GM18499 (cell line): ENCODE measurements at regions not wholly inside any gene's neighbourhood (a gene's known extent, or its start where the extent isn't known, plus 50 kb on each side); places are given as distances from the start of the nearest gene placed in this dataset.
A peak's percentile ranks its signal among the peaks of the same experiment; 100 is the strongest.

ENCODE experiments used
- ATAC-seq: cut with Tn5 transposase; IDR thresholded peaks from one replicate; pipeline ENCODE4 v1.9.1; 2021; ENCODE audit warnings: moderate number of reproducible peaks; ENCODE audit not compliant: insufficient read depth, unreplicated experiment

DNA sequence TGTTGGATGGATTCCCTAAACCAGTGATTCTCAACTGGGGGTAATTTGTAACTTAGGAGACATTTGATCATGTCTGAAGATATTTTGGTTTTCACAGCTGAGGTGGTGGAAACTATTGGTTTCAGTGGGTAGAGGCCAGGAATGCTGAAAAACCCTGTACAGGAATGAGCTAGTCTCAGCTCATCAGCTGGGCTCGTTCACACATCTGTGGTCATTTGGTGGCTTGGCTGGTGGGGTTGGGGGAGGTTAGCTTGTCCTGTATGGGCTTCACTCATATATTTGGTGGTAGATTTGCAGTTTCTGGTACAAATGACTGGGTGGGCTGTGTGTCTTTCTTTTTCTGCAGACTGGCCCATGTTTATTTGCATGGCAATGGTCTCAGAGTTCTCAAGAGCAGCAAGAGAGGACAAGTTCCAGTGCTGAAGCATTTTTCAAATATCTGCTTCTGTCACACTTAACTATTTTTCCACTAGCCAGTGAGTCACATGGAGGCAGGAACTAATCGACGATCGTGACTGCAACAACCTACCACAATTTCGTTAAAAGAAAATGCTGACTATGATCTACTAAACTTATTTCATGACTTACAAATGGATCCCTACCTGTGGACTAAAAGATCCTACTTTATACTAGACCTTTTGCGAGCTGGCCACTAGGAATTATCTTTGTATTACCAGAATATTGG, 321.7 kb upstream of the PLXNA2 start:
- no peak for ATAC-seq

DNA sequence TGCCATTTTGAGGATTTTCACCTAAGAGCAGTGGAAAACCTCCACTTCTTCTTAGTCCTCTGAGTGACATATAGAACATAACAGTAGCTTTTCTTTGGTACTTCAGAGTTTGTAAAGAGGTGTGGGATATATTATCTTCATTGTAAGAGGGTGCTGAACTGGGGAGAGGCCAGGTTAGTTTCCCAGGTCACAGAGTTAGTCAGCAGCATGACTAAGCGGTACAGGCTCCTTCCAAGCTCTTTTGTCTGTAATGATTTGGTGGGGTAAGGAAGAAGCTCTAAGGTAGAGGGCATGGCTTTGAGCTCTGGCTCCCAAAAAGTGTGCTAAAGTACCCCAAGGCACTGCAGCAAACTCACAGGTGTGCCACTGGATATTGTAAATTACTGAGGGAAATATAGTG, 325.0 kb upstream of the PLXNA2 start:
- no peak for ATAC-seq

DNA sequence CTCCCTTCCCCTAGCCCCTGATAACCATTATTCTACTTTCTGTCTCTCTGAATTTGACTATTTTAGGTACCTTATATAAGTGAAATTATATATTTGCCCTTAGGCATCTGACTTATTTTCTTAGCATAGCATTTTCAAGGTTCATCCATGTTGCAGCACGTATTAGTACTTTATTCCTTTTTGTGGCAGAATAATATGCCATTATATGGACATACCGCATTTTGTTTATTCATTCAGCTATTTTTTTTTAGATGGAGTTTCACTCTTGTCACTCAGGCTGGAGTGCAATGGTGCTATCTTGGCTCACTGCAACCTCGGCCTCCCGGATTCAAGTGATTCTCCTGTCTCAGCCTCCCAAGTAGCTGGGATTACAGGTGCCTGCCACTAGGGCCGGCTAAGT, 326.2 kb upstream of the PLXNA2 start:
- no peak for ATAC-seq

DNA sequence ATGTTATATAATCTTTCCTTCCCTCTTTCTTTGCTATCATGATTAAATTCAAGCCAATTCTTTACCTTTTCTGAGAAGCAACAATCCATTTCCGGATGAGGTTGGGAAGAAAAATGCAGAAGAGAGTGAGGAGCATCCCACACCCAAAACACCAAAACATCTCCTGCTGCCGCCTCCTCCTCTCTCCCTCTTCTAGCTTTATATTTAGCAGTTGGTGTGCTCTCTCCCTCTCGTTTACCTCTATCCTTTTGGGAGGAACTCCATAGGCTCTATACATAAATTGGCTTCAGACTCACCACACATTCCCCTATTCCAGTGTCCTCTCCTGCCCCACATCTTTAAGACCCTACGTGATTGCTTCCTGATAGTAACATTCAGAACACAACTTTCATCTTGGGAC, 332.2 kb upstream of the PLXNA2 start:
- no peak for ATAC-seq

DNA sequence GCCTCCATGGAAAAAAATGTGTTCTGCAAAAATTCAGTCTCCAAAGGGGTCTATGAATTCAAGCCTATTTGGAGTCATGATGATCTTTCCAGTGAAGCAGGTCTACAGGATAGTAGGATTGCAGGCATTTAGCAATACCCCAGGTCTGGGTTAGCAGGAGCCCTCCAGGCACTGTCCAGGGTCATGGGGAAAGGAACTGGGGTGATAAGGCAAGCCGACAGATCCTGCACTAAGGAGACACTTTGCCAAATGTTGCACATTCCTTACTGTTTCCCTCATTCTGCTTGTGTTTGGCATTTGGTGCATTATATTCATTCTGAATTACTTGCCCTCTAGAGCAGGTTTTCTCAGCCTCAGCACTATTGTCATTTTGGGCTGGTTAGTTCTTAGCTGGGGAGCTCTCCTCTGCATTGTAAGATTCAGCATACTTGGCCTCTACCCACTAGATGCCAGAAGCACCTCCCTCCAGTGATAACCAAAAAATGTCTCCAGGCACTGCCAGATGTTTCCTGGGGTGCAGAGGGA, 333.3 kb upstream of the PLXNA2 start:
- no peak for ATAC-seq

DNA sequence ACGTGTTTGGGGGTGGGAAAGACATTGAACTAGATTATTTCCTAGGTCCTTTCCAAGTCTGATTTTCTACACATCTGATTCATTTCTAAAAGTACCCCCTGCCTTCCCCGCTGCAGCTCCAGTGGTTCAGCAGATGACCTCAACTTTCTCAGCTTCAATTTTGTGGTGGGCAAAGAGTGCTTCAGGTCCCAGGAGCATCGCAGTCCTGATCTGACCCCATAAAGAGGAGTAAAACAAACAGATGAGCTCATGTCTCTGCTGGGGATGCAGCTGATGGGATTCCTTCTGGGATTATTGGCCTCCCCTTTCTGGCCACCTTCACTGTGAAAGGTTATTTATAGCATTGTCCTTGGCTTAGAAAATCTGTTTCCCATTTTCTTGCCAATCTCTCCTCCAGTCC, 337.0 kb upstream of the PLXNA2 start:
- ATAC-seq: no peak

DNA sequence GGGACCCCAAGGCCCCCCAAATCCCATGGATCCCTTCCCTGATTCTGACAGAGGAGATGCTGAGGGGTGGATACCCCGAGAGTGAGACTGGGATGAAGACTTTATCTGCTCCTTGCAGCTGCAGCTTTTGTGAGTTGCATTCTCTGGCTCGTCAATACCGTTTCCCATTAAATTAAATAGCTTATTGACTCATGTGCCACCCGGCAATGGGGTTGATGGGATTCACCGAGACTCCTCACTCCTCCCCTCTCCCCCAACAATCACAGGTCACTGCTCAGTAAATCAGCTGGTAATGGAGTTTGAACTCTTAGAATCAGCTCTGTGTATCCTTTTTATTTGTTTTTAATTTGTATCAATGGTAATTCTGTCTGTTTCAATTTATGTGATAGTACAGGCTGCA, 337.5 kb upstream of the PLXNA2 start:
- no peak for ATAC-seq

DNA sequence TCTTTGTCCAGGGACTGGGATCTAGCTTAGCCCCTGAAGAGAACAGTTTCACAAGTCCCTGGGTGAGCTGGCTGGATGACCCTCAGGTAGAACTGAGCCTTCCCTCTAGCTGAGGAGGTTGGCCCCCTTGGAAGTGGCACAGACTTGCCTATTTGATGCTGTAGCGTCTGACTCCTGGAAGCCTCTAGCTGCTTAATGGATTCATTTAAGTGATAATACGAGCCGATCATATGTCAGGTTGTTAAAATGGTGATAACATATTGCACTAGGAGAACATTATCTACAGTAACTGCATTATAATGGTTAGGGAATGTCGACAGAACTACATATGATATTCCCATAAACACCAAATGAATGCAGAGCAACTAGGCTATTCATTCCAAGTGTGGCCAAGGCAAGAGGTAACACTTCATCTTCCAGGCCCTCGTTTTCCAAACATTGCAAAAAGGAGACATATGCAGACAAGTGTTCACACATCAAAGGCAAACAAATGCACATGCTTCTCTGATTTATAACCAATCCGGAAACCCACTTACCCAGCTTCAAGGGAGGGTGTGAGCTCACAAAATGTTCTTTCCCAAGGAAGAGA, 340.1 kb upstream of the PLXNA2 start:
- no peak for ATAC-seq

DNA sequence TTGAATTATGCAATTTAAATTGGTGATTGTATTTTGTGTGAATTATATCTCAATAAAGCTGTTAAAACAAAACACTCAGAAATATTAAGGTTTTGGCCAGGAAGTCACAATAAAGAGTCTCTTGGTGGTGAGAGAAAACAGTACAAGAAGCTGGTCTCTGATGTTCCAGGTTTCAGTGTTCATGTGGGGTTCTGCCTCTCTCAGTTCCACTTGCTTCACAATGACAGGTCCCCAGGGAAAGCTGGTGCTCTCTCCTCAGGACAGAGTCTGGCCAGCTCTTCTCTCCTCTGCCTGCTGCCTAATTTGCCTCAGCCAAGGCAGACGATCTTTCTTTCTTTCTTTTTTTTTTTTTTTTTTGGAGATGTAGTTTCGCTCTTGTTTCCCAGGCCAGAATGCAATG, 342.9 kb upstream of the PLXNA2 start:
- peak; percentile 98 for ATAC-seq

DNA sequence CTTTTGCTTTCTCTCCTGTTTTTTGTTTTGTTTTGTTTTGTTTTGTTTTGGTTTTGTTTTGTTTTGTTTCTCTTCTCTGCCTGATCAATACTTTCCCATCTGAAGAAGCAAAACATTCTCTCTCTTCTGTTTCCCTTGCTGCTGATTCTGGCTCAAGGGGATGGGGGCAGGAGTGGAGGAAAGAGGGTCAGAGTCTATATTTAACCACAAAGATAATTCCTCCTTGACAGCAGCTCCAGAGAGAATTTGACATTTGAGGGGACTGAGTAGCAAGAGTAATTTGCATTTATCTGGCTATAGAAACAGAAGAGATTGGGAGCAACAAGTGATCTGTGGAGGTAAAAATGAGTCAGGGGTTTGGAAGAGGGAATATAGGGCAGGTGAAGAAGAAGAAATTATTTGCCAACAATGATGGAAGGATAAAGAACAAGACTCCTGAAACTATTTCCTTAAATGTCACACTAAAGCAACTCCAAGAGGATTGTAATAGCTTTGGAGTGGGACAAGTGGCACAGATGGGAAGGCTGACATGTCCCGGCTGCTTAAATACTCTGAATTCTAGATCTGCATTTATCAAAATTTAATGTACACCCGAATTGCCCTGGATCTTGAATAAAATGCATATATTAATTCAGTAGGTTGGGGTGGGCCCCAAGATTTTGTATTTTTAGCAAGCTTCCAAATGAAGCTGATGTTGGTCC, 349.3 kb upstream of the PLXNA2 start:
- ATAC-seq: no peak

DNA sequence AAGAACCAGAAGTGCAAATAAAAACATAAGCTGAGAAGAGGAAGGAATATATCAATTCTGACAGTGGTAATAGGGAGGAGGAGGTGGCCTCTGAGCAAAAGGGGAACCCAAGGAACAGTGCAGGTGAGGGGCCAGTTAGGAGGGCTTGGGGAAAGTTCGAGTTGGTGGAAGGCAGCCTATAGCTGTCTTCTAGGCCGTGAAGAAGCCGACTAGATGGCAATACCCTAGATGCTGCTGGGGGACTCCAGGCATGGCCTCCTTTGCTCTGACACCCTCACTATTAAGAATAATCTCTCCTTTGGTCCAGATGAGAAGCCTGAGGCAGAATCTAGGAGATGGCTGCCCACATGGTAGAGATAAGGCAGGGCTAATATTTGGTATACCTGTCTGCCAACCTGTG, 351.1 kb upstream of the PLXNA2 start:
- ATAC-seq: no peak

DNA sequence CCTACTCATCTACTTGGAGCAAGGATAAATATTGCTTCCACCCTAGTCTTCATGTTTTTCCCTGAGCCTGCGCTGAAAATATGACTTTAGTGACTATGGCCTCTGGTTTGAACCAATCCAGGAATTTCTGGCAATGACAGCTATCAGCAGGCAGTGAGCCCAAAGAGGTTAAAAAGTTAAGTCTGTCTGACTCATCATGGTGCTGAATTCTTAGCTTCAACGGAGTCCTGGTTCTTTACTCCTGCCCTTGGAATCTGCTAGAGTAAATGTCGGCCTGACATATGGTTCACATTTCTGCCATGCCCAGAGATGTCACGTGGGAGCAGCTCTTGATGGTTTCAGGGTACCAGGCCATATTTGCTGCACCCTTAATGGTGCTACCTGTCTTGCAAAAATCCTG, 351.6 kb upstream of the PLXNA2 start:
- ATAC-seq: no peak

DNA sequence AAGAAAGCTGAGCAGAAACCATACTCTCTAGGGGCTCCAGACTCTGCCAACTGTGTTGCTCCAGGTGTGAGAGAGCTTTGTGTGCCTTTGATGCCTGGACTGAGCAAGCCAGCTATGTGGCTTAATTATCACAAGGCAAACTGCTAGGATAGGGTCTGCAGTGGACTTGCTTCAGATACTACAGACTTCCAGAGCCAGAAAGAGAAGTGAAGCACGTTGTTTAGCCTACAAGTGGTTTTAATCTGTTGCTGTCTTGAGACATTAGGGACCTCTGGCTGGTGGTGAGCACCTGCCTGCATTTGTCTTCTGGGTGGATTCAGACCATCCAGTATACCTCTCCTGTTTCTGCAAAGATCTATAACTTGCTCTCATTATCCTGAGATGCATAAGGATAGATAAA, 353.4 kb upstream of the PLXNA2 start:
- no peak for ATAC-seq

DNA sequence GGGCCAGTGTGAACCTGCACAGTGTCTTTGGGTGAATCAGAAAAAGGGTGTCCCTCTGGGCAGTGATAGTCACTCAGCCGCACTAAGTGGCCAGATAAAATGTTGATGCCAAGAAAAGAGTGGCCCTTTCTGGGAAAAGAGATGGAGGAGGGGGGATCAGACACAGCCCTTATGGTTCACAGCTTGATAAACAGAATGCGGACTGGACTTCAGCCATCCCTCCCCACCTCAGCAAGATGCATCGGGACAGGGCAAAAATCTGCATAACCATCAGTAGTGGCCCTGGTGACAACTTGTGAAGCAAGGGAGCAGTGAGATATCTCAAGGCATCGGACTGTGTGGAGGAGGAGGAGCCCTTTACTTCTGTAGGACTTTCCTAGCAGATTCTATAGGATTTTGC, 353.8 kb upstream of the PLXNA2 start:
- ATAC-seq: no peak

DNA sequence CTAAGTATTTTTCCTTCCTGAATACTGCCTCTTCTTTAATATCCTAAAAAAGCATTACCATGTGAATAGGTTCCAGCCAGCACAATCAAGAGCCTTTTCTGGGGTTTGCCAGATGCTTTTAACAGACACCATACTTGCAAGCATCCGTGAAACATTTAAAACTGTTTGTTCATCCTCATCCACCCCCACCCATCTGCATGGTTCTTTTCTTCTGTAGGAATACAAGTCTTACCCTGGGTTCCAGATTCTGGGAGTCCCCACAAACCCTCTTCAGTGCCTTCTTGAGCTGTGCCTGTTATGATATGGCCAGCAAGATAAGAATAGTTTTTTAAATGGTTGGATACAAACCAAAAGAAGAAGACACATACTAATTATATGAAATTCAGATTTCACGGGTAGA, 354.9 kb upstream of the PLXNA2 start:
- ATAC-seq: no peak

DNA sequence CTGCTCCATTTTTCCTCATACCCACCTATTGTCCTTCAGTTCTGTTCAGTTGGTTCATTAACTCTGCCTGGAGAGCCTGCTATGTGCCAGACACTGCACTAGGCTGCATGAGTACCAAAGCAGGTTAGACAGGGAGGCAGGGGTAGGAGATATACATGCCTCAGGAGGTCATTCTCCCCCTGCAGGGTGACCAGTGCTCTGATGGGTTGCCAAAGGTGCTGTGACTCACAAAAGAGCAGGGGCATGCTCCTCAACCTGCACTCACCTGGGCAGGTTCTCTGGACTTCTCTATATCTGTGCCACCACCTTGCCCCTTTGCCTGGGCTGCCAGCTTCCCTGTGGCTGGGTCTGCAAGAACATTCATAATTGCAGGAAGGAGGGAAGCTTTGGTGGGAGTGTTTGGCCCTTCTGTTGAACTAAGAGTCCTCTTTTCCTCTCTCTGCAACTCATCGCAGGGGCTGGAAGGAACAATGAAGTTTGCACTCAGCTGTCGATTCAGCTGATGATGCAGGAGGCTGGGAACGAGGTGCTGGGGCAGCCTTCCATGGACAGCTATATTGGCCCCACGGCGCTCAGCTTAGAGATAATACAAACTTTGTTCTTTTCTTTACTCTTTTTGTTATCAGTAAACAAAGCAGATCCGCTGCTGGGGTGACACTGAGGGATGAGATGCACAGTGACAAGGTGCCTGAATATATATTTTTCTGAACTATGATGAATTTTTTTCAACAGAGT, 356.4 kb upstream of the PLXNA2 start:
- no peak for ATAC-seq

DNA sequence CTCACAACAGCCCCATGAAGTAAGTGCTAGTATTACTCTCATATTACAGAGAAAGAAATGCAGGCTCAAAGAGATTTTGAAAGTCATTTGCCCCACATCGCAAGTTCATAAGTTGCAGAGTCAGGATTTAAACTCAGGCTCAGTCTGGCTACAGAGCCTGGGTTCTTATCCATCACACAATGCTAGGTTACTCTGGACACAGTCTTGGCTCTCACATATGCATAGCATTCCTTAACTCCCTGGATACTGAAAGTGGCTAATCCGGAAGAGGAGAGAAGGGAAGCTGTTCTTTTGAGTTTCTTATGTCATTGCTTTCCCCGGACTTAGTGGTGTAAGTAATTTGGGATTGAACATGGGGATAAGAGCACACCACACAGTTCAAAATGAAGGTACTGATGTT, 357.4 kb upstream of the PLXNA2 start:
- no peak for ATAC-seq

DNA sequence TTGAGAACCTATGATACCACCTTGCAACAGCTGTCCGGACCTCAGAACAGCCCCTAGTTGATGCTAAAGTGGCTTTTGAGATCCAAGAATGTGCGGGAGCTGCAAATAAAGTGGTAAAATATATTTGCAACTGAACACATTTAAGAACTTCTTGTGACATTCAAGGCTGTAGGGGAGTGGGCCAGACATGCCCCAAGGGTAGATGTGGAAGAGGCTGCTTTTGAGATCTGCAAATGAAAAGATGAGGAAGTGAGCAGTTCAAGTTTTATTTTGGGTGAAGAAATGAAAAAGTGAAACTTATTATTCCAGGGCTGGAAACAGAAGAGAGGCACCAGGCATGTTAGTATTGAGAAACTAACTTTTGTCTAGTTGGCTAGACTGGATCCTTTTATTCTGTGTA, 359.5 kb upstream of the PLXNA2 start:
- ATAC-seq: no peak

DNA sequence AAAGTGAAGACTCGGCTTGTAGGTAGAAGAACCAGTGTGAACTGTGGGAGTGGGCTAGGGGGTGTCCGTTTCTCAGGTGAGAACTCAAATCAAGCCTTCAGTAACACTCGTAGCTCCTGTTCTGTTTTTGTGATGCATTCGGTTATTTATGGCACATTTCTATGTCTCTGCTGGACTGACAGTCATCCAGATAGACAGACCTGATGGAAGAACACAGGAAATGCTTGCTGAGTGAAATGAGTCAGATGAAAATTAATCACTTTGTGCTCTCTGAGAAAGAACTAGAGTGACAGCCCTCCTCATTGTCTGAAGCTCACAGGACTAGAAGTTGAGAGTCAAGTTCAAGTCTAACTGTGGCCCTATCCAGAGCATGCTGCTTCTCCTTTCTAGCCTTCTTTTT, 360.1 kb upstream of the PLXNA2 start:
- peak; percentile 98 for ATAC-seq

DNA sequence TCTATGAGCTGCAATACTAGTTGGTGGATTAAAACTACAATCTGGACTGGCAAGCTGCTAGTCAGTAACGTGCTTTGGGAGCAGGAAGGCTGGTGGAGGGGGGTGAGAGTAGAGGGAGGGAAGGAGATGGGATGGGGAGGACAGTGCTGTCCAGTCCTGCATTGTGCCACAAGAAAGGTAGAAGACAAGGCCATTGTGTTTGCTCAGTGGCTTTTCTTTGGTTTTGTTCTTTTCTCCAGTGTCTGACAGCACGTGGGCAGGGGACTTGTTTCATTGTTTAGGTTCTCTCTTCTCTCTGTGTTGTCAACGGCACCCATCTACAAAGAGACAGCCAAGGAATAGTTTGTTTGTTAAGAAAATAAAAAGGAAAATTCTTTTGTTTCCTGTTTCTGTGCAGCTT, 362.8 kb upstream of the PLXNA2 start:
- no peak for ATAC-seq

DNA sequence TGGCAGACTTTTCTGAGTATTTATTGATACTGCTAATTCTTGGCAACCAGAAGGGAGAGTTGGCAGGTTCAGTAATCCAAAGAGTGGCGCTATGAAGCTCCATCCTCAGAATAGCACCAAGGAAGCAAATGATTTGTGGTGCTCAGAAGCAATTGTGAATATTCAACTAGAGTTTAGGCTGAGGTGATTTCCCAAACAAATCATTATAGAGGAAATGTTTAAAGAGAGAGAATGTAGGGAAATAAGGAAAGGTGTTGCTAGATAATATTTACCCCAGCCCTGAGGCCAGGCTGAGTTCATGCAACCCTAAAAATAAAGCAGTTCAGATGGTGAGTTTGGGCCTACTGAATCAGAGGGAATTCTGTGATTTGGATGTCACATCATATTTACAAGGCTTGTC, 363.4 kb upstream of the PLXNA2 start:
- ATAC-seq: no peak
